ENCODE measurements at regions not wholly inside any gene's neighbourhood (a gene's known extent, or its start where the extent isn't known, plus 50 kb on each side); places are given as distances from the start of the nearest gene placed in this dataset.

DNA sequence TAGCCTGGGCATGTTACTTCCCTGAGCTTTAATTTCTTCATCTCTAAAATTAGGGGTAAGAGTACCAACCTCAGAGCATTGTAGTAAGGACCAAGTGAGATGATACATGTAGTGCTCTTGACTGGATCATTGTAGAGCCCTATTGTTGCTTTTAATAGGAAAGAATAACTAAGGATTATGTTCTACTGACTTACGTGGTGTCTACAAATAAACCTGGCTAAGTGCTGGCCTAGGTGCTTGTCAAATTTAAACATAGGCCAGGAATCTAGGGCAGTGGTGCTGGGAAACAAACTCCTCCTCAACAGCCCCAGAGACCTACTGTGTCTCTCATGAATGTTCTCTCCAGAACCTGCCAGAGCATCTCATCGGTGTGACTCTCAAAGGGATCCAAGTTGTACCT, 69.4 kb downstream of the ABCC12 start:
- no peaks in the 10 kb centered on the region for H3K36me3 ChIP-seq (ENCODE audit: control insufficient read depth, insufficient read depth, low read length)
- H3K4me3 ChIP-seq (ENCODE audit: low read depth in 2 of 2, low read length in 2 of 2) = no peak overlapping the region
- intact Hi-C loops (cut with micrococcal nuclease; ENCODE audit: unreplicated experiment) (no loop called here), in situ Hi-C loops (cut with HindIII; ENCODE audit: low pct_unique_long_range_greater_than_20kb, low sequenced_read_pairs) (no loop called here)
- no peaks in the 10 kb centered on the region for H3K9me3 ChIP-seq (ENCODE audit: control insufficient read depth, insufficient read depth, low read depth, low read length)
- no peaks in the 10 kb centered on the region for H3K27me3 ChIP-seq (ENCODE audit: control insufficient read depth, insufficient read depth, low read length)
- TF ChIP-seq, protein P1, sequence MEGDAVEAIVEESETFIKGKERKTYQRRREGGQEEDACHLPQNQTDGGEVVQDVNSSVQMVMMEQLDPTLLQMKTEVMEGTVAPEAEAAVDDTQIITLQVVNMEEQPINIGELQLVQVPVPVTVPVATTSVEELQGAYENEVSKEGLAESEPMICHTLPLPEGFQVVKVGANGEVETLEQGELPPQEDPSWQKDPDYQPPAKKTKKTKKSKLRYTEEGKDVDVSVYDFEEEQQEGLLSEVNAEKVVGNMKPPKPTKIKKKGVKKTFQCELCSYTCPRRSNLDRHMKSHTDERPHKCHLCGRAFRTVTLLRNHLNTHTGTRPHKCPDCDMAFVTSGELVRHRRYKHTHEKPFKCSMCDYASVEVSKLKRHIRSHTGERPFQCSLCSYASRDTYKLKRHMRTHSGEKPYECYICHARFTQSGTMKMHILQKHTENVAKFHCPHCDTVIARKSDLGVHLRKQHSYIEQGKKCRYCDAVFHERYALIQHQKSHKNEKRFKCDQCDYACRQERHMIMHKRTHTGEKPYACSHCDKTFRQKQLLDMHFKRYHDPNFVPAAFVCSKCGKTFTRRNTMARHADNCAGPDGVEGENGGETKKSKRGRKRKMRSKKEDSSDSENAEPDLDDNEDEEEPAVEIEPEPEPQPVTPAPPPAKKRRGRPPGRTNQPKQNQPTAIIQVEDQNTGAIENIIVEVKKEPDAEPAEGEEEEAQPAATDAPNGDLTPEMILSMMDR (IDR thresholded peaks at IDR 0.05) = no peak
- TF ChIP-seq POLR2AphosphoS5 (IDR thresholded peaks at IDR 0.05; ENCODE audit: low read depth, low read length) (no peak), TCF7L2 (IDR thresholded peaks at IDR 0.05; ENCODE audit: low read depth, low read length) (no peak), SIN3A (IDR thresholded peaks at IDR 0.05; ENCODE audit: borderline replicate concordance, insufficient read depth, low read depth, low read length) (no peak)
- TF ChIP-seq, protein P2, sequence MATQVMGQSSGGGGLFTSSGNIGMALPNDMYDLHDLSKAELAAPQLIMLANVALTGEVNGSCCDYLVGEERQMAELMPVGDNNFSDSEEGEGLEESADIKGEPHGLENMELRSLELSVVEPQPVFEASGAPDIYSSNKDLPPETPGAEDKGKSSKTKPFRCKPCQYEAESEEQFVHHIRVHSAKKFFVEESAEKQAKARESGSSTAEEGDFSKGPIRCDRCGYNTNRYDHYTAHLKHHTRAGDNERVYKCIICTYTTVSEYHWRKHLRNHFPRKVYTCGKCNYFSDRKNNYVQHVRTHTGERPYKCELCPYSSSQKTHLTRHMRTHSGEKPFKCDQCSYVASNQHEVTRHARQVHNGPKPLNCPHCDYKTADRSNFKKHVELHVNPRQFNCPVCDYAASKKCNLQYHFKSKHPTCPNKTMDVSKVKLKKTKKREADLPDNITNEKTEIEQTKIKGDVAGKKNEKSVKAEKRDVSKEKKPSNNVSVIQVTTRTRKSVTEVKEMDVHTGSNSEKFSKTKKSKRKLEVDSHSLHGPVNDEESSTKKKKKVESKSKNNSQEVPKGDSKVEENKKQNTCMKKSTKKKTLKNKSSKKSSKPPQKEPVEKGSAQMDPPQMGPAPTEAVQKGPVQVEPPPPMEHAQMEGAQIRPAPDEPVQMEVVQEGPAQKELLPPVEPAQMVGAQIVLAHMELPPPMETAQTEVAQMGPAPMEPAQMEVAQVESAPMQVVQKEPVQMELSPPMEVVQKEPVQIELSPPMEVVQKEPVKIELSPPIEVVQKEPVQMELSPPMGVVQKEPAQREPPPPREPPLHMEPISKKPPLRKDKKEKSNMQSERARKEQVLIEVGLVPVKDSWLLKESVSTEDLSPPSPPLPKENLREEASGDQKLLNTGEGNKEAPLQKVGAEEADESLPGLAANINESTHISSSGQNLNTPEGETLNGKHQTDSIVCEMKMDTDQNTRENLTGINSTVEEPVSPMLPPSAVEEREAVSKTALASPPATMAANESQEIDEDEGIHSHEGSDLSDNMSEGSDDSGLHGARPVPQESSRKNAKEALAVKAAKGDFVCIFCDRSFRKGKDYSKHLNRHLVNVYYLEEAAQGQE (IDR thresholded peaks at IDR 0.05; ENCODE audit: insufficient read depth in 1 of 2, low read depth in 2 of 2, low read length in 1 of 2) = no peak
- H3K4me1 ChIP-seq (ENCODE audit: control insufficient read depth, insufficient read depth, low read length) = no peaks in the 10 kb centered on the region
- BruUV-seq (replicated peaks) = no TSS peak
- CTCF ChIA-PET = no interaction called here
- POLR2A ChIA-PET = no interaction called here
- no peak for DNase-seq (ENCODE audit: low read depth, low spot score)
- no peak overlapping the region for H3K27ac ChIP-seq (ENCODE audit: low read length)
- ATAC-seq = no peak

DNA sequence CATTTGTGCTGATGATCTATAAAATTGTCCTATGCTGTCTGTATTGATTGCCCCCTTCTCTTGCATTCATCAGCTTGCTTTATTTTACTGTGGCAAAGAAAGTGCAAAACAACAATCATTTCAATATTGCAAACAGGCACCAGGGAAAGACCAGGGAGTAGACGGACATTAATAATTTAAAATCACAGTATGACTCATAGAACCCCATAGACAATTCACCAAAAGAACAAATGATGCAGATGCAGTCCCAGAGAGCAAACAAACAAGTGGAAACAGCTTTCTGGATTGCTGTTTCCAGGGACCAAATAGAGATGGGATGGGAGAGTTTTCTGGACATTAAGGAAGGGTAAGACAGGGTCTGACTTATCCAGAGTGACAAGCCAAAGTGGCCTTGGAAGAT, 70.1 kb downstream of the ABCC12 start:
- intact Hi-C loops (cut with micrococcal nuclease; ENCODE audit: unreplicated experiment) (no loop called here), in situ Hi-C loops (cut with HindIII; ENCODE audit: low pct_unique_long_range_greater_than_20kb, low sequenced_read_pairs) (no loop called here)
- Histone ChIP-seq H3K27ac (ENCODE audit: low read length) (no peak overlapping the region), H3K4me3 (ENCODE audit: low read depth in 2 of 2, low read length in 2 of 2) (no peak overlapping the region), H3K9me3 (ENCODE audit: control insufficient read depth, insufficient read depth, low read depth, low read length) (no peaks in the 10 kb centered on the region), H3K27me3 (ENCODE audit: control insufficient read depth, insufficient read depth, low read length) (no peaks in the 10 kb centered on the region), H3K4me1 (ENCODE audit: control insufficient read depth, insufficient read depth, low read length) (no peaks in the 10 kb centered on the region), H3K36me3 (ENCODE audit: control insufficient read depth, insufficient read depth, low read length) (no peaks in the 10 kb centered on the region)
- no peak for ATAC-seq
- ChIA-PET POLR2A (no interaction called here), CTCF (no interaction called here)
- no TSS peak for BruUV-seq (replicated peaks)
- TF ChIP-seq POLR2AphosphoS5 (IDR thresholded peaks at IDR 0.05; ENCODE audit: low read depth, low read length) (no peak), SIN3A (IDR thresholded peaks at IDR 0.05; ENCODE audit: borderline replicate concordance, insufficient read depth, low read depth, low read length) (no peak), TCF7L2 (IDR thresholded peaks at IDR 0.05; ENCODE audit: low read depth, low read length) (no peak)
- TF ChIP-seq, protein P2 (IDR thresholded peaks at IDR 0.05; ENCODE audit: insufficient read depth in 1 of 2, low read depth in 2 of 2, low read length in 1 of 2) = no peak
- TF ChIP-seq, protein P1 (IDR thresholded peaks at IDR 0.05) = no peak
- DNase-seq (ENCODE audit: low read depth, low spot score) = no peak
